DND-41 (cell line): ENCODE measurements at regions not wholly inside any gene's neighbourhood (a gene's known extent, or its start where the extent isn't known, plus 50 kb on each side); places are given as distances from the start of the nearest gene placed in this dataset.

Experiments used
- CTCF ChIP-seq: IDR thresholded peaks from 2 replicates; pipeline ENCODE4 v1.5.1; 2012; ENCODE audit warnings: borderline replicate concordance, low read length, moderate library complexity, mild to moderate bottlenecking; ENCODE audit not compliant: poor library complexity, severe bottlenecking; ENCODE audit errors: extremely low read depth
- EZH2 ChIP-seq: IDR thresholded peaks from 3 replicates; pipeline ENCODE4 v1.6.1; 2012; ENCODE audit warnings: borderline replicate concordance, low read depth, mild to moderate bottlenecking, moderate library complexity, low read length, inconsistent platforms; ENCODE audit not compliant: severe bottlenecking

- TF ChIP-seq CTCF (no peak), EZH2 (no peak)
Measured at GRCh38 chr2:203623661-203624060, 82.8 kb upstream of the CD28 start.
